Thyroid gland (tissue), 4 donors: ENCODE measurements at regions not wholly inside any gene's neighbourhood (a gene's known extent, or its start where the extent isn't known, plus 50 kb on each side); places are given as distances from the start of the nearest gene placed in this dataset.
A peak's percentile ranks its signal among the peaks of the same experiment; 100 is the strongest.

Experiments
- DNase-seq, 2 donors: peaks; one replicate each; pipeline ENCODE4 v3.0.0-alpha.2; 2019
- H3K27ac ChIP-seq, 3 donors: fragments of 200-600 bp; sonication (generic); 1 replicate in 2 of 3; 2 replicates in 1 of 3; pipeline ENCODE4 v1.5.1; 2016 to 2019; ENCODE audit warnings: mild to moderate bottlenecking in 1 of 3, moderate library complexity in 1 of 3
- H3K27me3 ChIP-seq: fragments of 200-600 bp; sonication (generic); one replicate; pipeline ENCODE4 v1.5.1; 2019
- H3K36me3 ChIP-seq, 2 donors: fragments of 200-600 bp; sonication (generic); one replicate each; pipeline ENCODE4 v1.5.1; 2016 to 2019
- H3K4me1 ChIP-seq, 2 donors: fragments of 200-600 bp; sonication (generic); one replicate each; pipeline ENCODE4 v1.5.1; 2017 to 2019
- H3K4me3 ChIP-seq, 3 donors: fragments of 200-600 bp; sonication (generic); replicated peaks in 1 of 3; 1 replicate in 2 of 3; 2 replicates in 1 of 3; pipeline ENCODE4 v1.5.1; 2016; ENCODE audit warnings: mild to moderate bottlenecking in 1 of 3
- H3K9me3 ChIP-seq: fragments of 200-600 bp; sonication (generic); one replicate; pipeline ENCODE4 v1.5.1; 2017
- POLR2A ChIP-seq, 2 donors: fragments of 450-650 bp; IDR thresholded peaks; one replicate each; pipeline ENCODE4 v1.6.1; 2017; ENCODE audit warnings: antibody characterized with exemption in 2 of 2, mild to moderate bottlenecking in 2 of 2, moderate library complexity in 1 of 2
- WGBS, 2 donors: methylation state at CpG; one replicate each; pipeline ENCODE4 v1.1.5; 2017; 5-methylcytosine and 5-hydroxymethylcytosine counted together
- intact Hi-C: fragments of 100-400 bp; cut with DNase I; formaldehyde crosslinking; loops from one replicate; pipeline ENCODE4 v1.15.1; 2023
- TF ChIP-seq, protein P1 (sequence below), 6 experiments: fragments of 200-600 bp in 3 of 6; fragments of 450-650 bp in 3 of 6; sonication (generic) in 3 of 6; IDR thresholded peaks; one replicate each; pipeline ENCODE4 v1.5.1; 2016 to 2019; ENCODE audit warnings: antibody characterized with exemption in 6 of 6, mild to moderate bottlenecking in 2 of 6, inconsistent platforms in 1 of 6, moderate library complexity in 1 of 6

GRCh38 chr18:26745288-26746181, 120.0 kb downstream of the AQP4 start:
- Histone ChIP-seq H3K4me3 (no peak overlapping the region), H3K36me3 (no peaks in the 10 kb centered on the region), H3K4me1 (peaks cover 24 to 42% of the 10 kb centered on the region in 2 donors), H3K27ac (peak overlapping the region in 2 of 3 donors; percentile 66 to 69), H3K27me3 (no peaks in the 10 kb centered on the region), H3K9me3 (no peaks in the 10 kb centered on the region)
- WGBS, 2 donors: 76 to 79% methylated on average over 6 of the region's 6 CpGs
- TF ChIP-seq, protein P1, sequence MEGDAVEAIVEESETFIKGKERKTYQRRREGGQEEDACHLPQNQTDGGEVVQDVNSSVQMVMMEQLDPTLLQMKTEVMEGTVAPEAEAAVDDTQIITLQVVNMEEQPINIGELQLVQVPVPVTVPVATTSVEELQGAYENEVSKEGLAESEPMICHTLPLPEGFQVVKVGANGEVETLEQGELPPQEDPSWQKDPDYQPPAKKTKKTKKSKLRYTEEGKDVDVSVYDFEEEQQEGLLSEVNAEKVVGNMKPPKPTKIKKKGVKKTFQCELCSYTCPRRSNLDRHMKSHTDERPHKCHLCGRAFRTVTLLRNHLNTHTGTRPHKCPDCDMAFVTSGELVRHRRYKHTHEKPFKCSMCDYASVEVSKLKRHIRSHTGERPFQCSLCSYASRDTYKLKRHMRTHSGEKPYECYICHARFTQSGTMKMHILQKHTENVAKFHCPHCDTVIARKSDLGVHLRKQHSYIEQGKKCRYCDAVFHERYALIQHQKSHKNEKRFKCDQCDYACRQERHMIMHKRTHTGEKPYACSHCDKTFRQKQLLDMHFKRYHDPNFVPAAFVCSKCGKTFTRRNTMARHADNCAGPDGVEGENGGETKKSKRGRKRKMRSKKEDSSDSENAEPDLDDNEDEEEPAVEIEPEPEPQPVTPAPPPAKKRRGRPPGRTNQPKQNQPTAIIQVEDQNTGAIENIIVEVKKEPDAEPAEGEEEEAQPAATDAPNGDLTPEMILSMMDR (IDR thresholded peaks at IDR 0.05): no peak
- TF ChIP-seq POLR2A (IDR thresholded peaks at IDR 0.05): no peak
- DNase-seq: no peak
- intact Hi-C loops: no loop called here

DNA sequence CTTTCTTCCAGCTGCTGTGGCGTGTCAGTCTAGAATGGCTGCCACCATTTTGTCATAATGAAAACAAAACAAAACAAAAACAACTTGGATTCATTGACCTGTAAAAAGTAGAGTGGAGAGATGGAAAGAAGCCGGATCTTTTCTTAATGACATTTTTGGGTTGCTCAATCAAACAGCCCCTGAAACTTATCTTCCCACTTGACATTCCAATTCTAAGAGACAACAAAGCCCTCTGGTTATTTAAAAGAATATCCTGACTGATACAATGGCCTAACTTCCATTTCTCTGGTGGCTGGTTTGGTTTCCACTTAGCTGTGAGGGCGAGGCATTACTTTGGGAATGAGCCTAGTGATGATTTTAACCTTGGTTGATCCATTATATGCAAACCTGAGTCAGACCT, 123.7 kb downstream of the AQP4 start:
- H3K27me3 ChIP-seq: no peaks in the 10 kb centered on the region
- DNase-seq: no peak
- TF ChIP-seq, protein P1 (IDR thresholded peaks at IDR 0.05): no peak
- TF ChIP-seq POLR2A (IDR thresholded peaks at IDR 0.05): peak in 1 of 2 donors; percentile 58
- peaks cover 23 to 29% of the 10 kb centered on the region in 2 donors for H3K4me1 ChIP-seq
- intact Hi-C loops: no loop called here
- H3K4me3 ChIP-seq: no peak overlapping the region
- 76 to 88% methylated on average over 3 of the region's 3 CpGs for WGBS, 2 donors
- H3K9me3 ChIP-seq: no peaks in the 10 kb centered on the region
- H3K27ac ChIP-seq: peak overlapping the region in 2 of 3 donors; percentile 68
- no peaks in the 10 kb centered on the region for H3K36me3 ChIP-seq

DNA sequence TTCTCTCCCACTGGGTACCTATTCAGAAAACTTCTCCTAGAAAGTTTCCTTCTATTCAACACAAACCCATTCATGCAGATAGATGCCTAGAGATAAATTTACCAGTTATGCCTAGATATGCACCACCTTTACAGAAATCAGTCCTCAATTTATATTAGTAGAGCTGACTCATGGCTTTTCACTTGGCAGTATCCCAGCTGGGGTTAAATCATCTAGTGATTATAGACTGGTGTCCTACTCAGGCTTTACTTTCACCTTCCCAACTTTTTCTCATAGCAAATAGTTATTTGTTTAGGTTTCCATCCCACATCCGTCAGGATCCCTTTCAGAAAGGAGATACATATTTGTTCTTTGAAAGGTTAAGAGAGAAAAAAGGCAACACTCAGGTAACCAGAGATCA, 124.5 kb downstream of the AQP4 start:
- H3K4me3 ChIP-seq: no peak overlapping the region
- no peaks in the 10 kb centered on the region for H3K9me3 ChIP-seq
- 75 to 96% methylated on average over 1 of the region's 1 CpG for WGBS, 2 donors
- no peaks in the 10 kb centered on the region for H3K36me3 ChIP-seq
- H3K27ac ChIP-seq: peak overlapping the region in 2 of 3 donors; percentile 68
- no peak for DNase-seq
- peaks cover 15 to 22% of the 10 kb centered on the region in 2 donors for H3K4me1 ChIP-seq
- intact Hi-C loops: no loop called here
- TF ChIP-seq, protein P1 (IDR thresholded peaks at IDR 0.05): no peak
- no peak for TF ChIP-seq POLR2A (IDR thresholded peaks at IDR 0.05)
- H3K27me3 ChIP-seq: no peaks in the 10 kb centered on the region

DNA sequence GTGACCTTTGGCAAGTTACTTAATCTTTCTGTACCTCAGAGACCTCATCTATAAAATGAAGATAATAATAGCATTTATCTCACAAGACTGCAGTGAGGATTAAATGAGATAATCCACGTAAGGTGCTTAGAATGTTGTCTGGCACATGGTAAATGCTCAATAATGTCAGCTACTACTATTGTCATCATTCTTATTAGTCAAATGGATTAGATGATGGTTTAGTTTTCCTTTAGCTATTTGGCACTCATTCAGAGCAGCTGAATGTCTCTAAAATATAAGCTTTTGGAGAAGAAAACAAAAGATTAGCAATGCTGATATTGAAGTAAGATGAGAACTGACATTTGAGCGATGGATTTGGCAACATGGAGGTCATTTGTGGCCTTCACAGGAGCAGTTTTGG, 125.1 kb downstream of the AQP4 start:
- H3K27ac ChIP-seq: peak overlapping the region in 2 of 3 donors; percentile 68
- no peak for DNase-seq
- H3K4me3 ChIP-seq: no peak overlapping the region
- intact Hi-C loops: no loop called here
- no peaks in the 10 kb centered on the region for H3K36me3 ChIP-seq
- WGBS, 2 donors: 95 to 97% methylated on average over 2 of the region's 2 CpGs
- TF ChIP-seq POLR2A (IDR thresholded peaks at IDR 0.05): no peak
- TF ChIP-seq, protein P1 (IDR thresholded peaks at IDR 0.05): no peak
- peaks cover 9 to 15% of the 10 kb centered on the region in 2 donors for H3K4me1 ChIP-seq
- H3K9me3 ChIP-seq: no peaks in the 10 kb centered on the region
- H3K27me3 ChIP-seq: no peaks in the 10 kb centered on the region

DNA sequence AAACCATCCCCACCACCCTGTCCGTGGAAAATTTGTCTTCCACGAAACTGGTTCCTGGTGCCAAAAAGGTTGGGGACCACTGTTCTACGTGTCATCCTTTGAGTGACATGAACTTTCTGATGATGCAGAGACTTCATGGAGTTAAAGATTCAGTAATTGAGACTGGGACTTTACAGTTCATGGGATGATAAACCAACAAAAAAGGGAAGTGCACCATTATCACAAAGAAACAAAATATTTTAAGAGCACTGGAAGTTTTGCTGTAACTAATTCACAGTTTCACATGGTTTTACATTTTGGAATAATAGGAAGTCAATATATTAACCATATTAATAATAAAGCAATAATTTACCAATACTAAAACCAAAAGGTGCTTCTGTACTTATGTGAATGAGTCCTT, 126.8 kb downstream of the AQP4 start:
- H3K36me3 ChIP-seq: no peaks in the 10 kb centered on the region
- TF ChIP-seq POLR2A (IDR thresholded peaks at IDR 0.05): no peak
- TF ChIP-seq, protein P1 (IDR thresholded peaks at IDR 0.05): no peak
- 85 to 87% methylated on average over 3 of the region's 3 CpGs for WGBS, 2 donors
- H3K27ac ChIP-seq: no peak overlapping the region
- H3K9me3 ChIP-seq: no peaks in the 10 kb centered on the region
- intact Hi-C loops: no loop called here
- no peak overlapping the region for H3K4me3 ChIP-seq
- H3K4me1 ChIP-seq: peaks cover 6 to 10% of the 10 kb centered on the region in 2 donors
- H3K27me3 ChIP-seq: no peaks in the 10 kb centered on the region
- DNase-seq: no peak
